Esophagus squamous epithelium (tissue), 5 donors: ENCODE measurements at regions not wholly inside any gene's neighbourhood (a gene's known extent, or its start where the extent isn't known, plus 50 kb on each side); places are given as distances from the start of the nearest gene placed in this dataset.
"Not testable (repeated sequence)": the region's sequence is repeated elsewhere in the genome, so short reads cannot be mapped to it uniquely, and the experiment has no call there.

ENCODE experiments used
- DNase-seq: peaks from one replicate; lab custom pipeline; 2025; lab: John Stamatoyannopoulos, UW
- H3K27ac ChIP-seq, 4 donors: fragments of 200-600 bp; sonication (generic); one replicate each; pipeline ENCODE4 v1.5.1; 2016 to 2019; ENCODE audit warnings: mild to moderate bottlenecking in 1 of 4
- H3K27me3 ChIP-seq, 4 donors: fragments of 200-600 bp; sonication (generic); 1 replicate in 3 of 4; 2 replicates in 1 of 4; pipeline versions ENCODE4 v1.5.1 to v1.6.0; 2017 to 2021; ENCODE audit warnings: antibody characterized with exemption in 1 of 4
- H3K36me3 ChIP-seq, 3 donors: fragments of 200-600 bp; sonication (generic); one replicate each; pipeline ENCODE4 v1.5.1; 2016 to 2019
- H3K4me1 ChIP-seq, 3 donors: fragments of 200-600 bp; sonication (generic); one replicate each; pipeline ENCODE4 v1.5.1; 2017 to 2019
- H3K4me3 ChIP-seq, 4 donors: fragments of 200-600 bp; sonication (generic); 1 replicate in 3 of 4; 2 replicates in 1 of 4; pipeline ENCODE4 v1.5.1; 2016 to 2019; ENCODE audit warnings: mild to moderate bottlenecking in 2 of 4, moderate library complexity in 1 of 4
- H3K9me3 ChIP-seq, 3 donors: fragments of 200-600 bp; sonication (generic); one replicate each; pipeline ENCODE4 v1.5.1; 2016 to 2019
- POLR2A ChIP-seq, 4 donors: fragments of 450-650 bp; IDR thresholded peaks; one replicate each; pipeline ENCODE4 v1.6.1; 2017; ENCODE audit warnings: antibody characterized with exemption in 4 of 4, mild to moderate bottlenecking in 4 of 4, moderate library complexity in 3 of 4
- WGBS, 2 donors: methylation state at CpG; one replicate each; pipeline ENCODE4 v1.1.5; 2018; 5-methylcytosine and 5-hydroxymethylcytosine counted together
- intact Hi-C: fragments of 100-400 bp; cut with DNase I; formaldehyde crosslinking; loops from one replicate; pipeline ENCODE4 v1.15.0; 2022
- TF ChIP-seq, protein P1 (sequence below), 6 experiments: fragments of 450-650 bp in 4 of 6; fragments of 200-600 bp in 2 of 6; sonication (generic) in 2 of 6; IDR thresholded peaks; one replicate each; pipeline ENCODE4 v1.5.1; 2016 to 2019; ENCODE audit warnings: antibody characterized with exemption in 6 of 6, mild to moderate bottlenecking in 4 of 6, moderate library complexity in 4 of 6
- donor health status: DM: yes; HTN: yes; CAD: no.

GRCh38 chr2:22076454-22076853 is 952.7 kb downstream of the TDRD15 start:
- WGBS, 2 donors = 24 to 28% methylated on average over 1 of the region's 1 CpG
- no peak for DNase-seq
- H3K4me3 ChIP-seq = no peak overlapping the region
- no peaks in the 10 kb centered on the region for H3K27me3 ChIP-seq
- intact Hi-C loops = no loop called here
- no peaks in the 10 kb centered on the region for H3K4me1 ChIP-seq
- no peaks in the 10 kb centered on the region for H3K36me3 ChIP-seq
- no peaks in the 10 kb centered on the region for H3K9me3 ChIP-seq
- TF ChIP-seq POLR2A (IDR thresholded peaks at IDR 0.05) = no peak
- TF ChIP-seq, protein P1, sequence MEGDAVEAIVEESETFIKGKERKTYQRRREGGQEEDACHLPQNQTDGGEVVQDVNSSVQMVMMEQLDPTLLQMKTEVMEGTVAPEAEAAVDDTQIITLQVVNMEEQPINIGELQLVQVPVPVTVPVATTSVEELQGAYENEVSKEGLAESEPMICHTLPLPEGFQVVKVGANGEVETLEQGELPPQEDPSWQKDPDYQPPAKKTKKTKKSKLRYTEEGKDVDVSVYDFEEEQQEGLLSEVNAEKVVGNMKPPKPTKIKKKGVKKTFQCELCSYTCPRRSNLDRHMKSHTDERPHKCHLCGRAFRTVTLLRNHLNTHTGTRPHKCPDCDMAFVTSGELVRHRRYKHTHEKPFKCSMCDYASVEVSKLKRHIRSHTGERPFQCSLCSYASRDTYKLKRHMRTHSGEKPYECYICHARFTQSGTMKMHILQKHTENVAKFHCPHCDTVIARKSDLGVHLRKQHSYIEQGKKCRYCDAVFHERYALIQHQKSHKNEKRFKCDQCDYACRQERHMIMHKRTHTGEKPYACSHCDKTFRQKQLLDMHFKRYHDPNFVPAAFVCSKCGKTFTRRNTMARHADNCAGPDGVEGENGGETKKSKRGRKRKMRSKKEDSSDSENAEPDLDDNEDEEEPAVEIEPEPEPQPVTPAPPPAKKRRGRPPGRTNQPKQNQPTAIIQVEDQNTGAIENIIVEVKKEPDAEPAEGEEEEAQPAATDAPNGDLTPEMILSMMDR (IDR thresholded peaks at IDR 0.05) = no peak
- no peak overlapping the region for H3K27ac ChIP-seq

DNA sequence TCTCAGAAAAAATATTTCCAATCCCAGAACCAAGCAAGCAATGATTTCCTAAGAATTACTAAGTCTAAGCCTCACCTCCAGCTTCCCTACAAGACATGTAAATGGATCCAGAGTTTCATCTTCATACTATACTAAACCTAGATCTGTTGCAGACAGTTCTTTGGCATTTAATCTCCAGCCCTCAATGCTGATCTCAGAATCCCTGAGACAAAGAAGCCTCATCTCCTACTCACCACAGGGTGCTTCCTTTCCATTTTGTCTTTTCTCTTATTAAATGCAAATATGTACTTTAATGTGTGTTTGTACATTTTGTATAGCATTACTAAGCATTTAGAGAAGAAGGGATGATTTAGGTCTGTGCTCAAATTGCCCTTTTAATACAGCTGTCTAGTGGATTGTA is 954.9 kb downstream of the TDRD15 start:
- TF ChIP-seq POLR2A (IDR thresholded peaks at IDR 0.05) = no peak
- TF ChIP-seq, protein P1 (IDR thresholded peaks at IDR 0.05) = no peak
- Histone ChIP-seq H3K4me1 (no peaks in the 10 kb centered on the region), H3K4me3 (no peak overlapping the region), H3K27me3 (no peaks in the 10 kb centered on the region), H3K9me3 (no peaks in the 10 kb centered on the region), H3K36me3 (no peaks in the 10 kb centered on the region), H3K27ac (no peak overlapping the region)
- no peak for DNase-seq
- intact Hi-C loops = no loop called here

- Histone ChIP-seq H3K4me1 (no peaks in the 10 kb centered on the region), H3K27ac (no peak overlapping the region)
- DNase-seq = no peak
These were observed 955.8 kb downstream of the TDRD15 start for GRCh38 chr2:22079583-22079982.

GRCh38 chr2:22086726-22087125 is 963.0 kb downstream of the TDRD15 start:
- intact Hi-C loops = no loop called here
- no peaks in the 10 kb centered on the region for H3K27me3 ChIP-seq
- no peak for DNase-seq
- no peaks in the 10 kb centered on the region for H3K36me3 ChIP-seq
- no peaks in the 10 kb centered on the region for H3K9me3 ChIP-seq
- 43 to 55% methylated on average over 2 of the region's 2 CpGs for WGBS, 2 donors
- H3K4me3 ChIP-seq = no peak overlapping the region
- no peak for TF ChIP-seq POLR2A (IDR thresholded peaks at IDR 0.05)
- TF ChIP-seq, protein P1 (IDR thresholded peaks at IDR 0.05) = no peak
- H3K27ac ChIP-seq = no peak overlapping the region
- H3K4me1 ChIP-seq = no peaks in the 10 kb centered on the region

More at GRCh38 chr2:22079583-22079982, 955.8 kb downstream of the TDRD15 start:
- WGBS, 2 donors = 41 to 47% methylated on average over 3 of the region's 3 CpGs
- H3K36me3 ChIP-seq = no peaks in the 10 kb centered on the region
- no peaks in the 10 kb centered on the region for H3K27me3 ChIP-seq
- H3K4me3 ChIP-seq = no peak overlapping the region
- intact Hi-C loops = no loop called here
- TF ChIP-seq, protein P1 (IDR thresholded peaks at IDR 0.05) = no peak
- TF ChIP-seq POLR2A (IDR thresholded peaks at IDR 0.05) = no peak
- H3K9me3 ChIP-seq = no peaks in the 10 kb centered on the region

GRCh38 chr2:22103617-22104016 is 979.8 kb downstream of the TDRD15 start:
- DNase-seq, H3K27ac ChIP-seq, H3K4me3 ChIP-seq, H3K9me3 ChIP-seq, H3K27me3 ChIP-seq, intact Hi-C loops, H3K36me3 ChIP-seq, H3K4me1 ChIP-seq: not testable (repeated sequence)
- 65 to 66% methylated on average over 3 of the region's 3 CpGs for WGBS, 2 donors

DNA sequence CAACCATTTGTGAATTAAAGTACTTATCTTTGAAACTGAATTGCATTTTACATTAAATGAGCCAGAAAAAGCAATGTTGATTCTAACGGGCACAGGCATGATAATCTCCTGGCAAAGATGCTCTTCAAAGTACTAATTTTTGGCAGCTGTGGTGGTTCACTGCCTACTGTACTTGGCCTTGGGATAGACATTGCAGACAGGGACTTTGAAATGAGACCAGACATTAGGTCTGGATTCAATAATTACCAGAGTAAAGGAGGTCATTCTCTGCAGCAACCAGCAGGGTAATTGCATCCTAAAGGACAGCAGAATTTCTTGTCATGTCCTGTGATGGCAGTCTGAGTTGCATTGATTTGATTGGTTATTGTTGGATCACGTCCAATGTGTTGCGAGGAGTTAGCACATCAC is 986.5 kb downstream of the TDRD15 start:
- H3K9me3 ChIP-seq = no peaks in the 10 kb centered on the region
- H3K4me1 ChIP-seq = no peaks in the 10 kb centered on the region
- H3K27ac ChIP-seq = no peak overlapping the region
- no peak for DNase-seq
- 35 to 37% methylated on average over 3 of the region's 3 CpGs for WGBS, 2 donors
- no peak overlapping the region for H3K4me3 ChIP-seq
- no peaks in the 10 kb centered on the region for H3K27me3 ChIP-seq
- no peaks in the 10 kb centered on the region for H3K36me3 ChIP-seq
- TF ChIP-seq, protein P1 (IDR thresholded peaks at IDR 0.05) = peak in 1 of 6 experiments; percentile 5
- TF ChIP-seq POLR2A (IDR thresholded peaks at IDR 0.05) = no peak
- intact Hi-C loops = no loop called here
